SW480 (cell line): ENCODE measurements at regions not wholly inside any gene's neighbourhood (a gene's known extent, or its start where the extent isn't known, plus 50 kb on each side); places are given as distances from the start of the nearest gene placed in this dataset.
A peak's percentile ranks its signal among the peaks of the same experiment; 100 is the strongest.
"Not testable (repeated sequence)": the region's sequence is repeated elsewhere in the genome, so short reads cannot be mapped to it uniquely, and the experiment has no call there.

Experiments
- DNase-seq: peaks from one replicate; pipeline ENCODE4 v3.0.0-alpha.2; 2016; ENCODE audit warnings: low spot score

DNA sequence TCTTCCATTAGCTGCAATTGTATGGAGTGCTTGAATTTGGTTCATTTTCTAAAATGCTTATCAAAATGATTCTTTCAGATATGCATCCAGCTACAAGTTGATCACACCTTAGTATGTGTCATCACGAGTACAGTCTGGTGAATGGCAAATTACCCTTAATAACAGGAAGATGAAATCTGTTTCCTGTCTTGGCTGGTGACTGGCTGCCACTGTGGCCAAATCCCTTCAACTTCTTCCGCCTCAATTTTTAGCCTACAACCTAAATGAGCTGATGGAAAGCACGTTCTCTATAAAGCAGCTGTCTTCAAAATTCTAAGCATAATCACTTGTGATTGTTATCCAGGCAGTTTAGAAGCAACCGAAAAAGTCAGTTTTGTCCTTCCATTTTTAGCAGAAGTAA is 387.1 kb upstream of the NECTIN3 start:
- no peak for DNase-seq

DNA sequence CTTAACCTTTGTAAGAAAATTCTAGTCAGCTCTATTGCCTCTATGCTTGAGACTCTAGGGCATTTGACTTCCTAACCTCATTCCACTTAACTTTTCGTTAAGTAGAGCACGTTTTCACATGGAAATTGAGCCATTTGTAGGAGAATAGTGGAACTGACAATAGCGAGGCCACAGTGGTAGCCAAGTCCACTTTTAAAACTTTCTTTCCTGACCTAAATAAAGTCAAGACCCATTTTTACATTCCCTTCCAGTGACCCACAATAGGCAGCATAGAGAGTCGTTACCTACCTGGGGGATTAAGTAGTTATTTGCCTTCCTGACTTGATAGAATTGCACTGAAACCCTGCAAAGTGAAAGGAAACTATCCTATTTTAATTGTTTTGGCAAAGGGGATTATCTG is 386.0 kb upstream of the NECTIN3 start:
- no peak for DNase-seq

DNA sequence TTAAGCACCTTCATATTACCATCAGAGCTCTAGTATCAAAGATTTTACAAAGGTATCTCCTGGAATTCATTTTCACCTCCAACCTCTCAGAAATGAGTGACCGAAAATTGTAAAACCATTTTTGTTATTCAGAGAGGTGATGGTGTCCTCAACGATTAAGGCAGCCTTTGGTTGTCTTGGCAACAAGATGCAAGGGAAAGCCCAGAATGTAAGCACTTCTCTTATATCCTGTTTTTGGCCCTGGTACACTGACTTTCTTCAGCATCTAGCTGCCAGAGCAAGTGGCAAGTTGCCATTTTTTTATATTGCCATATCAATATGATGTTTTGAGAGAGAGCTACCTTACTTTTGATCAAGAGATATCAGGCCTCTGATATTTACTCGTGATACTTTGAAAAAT is 384.9 kb upstream of the NECTIN3 start:
- no peak for DNase-seq

DNA sequence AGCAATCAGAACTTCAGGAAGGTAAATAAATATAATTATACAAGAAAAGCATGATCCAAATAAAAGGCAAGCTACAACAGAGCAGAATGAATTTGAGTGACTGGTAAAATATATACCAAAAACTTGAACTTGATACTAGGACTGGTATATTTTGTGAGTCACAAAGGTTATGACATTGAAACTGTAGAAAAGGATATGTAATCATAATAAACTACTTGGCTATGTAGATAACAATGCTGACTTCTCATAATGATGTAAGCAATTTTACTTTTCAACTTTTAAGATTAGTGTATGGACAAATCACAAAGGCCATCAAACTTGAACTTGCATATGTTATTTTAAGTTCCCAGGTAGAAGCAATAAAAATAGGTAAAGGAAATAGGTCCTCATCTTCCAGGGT is 384.5 kb upstream of the NECTIN3 start:
- no peak for DNase-seq

DNA sequence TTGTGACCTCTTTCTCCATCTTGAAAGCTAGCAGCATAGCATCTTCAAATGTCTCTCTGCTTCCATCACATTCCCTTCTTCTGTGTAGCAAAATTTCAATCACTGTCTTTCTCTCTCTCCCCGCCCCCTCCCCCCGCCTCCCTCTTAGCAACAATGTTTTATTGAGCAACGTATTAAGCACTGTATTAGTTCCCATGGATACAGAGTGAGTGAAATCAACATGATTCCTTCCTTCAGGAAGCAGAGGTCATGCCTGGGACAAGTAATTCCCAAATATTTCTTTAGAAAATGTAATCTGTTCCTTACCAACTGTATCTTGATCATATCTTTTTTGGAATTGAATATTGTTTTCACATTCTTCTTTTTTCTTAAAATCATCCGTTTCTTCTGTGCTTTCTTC is 373.7 kb upstream of the NECTIN3 start:
- no peak for DNase-seq

DNA sequence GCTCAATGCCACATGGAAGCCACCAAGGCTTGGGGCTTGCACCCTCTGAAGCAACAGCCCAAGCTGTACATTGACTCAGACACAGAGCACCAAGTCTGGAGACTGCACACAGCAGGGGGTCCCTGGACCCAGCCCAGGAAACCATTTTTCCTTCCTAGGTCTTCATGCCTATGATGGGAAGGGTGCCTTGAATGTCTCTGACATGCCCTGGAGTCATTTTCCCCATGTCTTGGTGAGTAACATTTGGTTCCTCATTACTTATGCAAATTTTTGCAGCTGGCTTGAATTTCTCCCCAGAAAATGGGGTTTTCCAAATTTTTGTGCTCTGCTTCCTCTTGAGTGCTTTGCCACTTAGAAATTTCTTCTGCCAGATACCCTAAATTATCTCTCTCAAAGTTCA is 367.3 kb upstream of the NECTIN3 start:
- not testable (repeated sequence) for DNase-seq

DNA sequence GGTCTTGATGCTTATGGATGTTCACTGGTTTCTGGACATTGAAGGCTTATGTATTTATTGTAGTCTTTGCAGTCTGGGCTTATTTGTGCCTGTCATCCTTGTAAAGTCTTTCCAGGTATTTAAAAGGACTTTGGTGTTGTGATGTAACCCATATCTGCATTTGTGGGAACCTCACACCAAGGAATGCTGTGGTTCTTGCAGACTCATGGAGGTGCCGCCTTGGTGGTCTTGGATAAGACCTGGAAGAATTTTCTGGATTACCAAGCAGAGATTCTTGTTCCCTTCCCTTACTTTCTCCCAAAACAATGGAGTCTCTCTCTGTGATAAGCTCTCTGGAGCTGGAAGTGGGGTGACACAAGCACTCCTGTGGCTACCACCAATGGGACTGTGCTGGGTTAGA is 363.5 kb upstream of the NECTIN3 start:
- DNase-seq: no peak

DNA sequence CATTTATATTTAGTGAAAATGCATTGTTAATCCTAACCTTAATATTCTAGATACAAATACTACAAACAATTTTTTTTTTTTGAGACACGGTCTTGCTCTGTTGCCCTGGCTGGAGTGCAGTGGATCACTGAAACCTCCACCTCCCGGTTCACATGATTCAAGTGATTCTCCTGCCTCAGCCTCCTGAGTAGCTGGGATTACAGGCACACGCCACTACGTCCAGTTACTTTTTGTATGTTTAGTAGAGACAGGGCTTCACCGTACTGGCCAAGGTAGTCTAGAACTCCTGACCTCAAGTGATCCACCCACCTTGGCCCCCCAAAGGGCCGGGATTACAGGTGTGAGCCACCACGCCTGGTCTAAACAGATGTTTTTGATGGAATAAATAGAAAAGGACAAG is 361.5 kb upstream of the NECTIN3 start:
- no peak for DNase-seq

DNA sequence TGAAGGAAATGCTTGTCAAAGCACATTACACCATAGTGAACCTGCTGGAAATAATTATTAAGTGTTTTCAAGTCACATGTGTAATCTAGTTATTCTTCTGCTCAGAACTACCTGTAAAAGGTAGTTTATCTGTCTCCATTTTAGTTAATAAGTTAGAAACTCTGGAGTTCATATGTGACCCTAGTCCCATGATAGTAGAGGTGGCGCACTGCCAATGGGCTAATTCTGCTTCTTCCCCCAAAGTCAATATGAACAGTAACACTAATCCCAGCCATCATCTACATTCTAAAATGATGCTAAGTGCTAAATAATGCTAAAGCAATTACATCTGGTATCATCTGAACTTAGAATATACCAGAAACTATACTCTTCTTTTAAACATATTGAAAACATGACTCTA is 361.0 kb upstream of the NECTIN3 start:
- DNase-seq: no peak

DNA sequence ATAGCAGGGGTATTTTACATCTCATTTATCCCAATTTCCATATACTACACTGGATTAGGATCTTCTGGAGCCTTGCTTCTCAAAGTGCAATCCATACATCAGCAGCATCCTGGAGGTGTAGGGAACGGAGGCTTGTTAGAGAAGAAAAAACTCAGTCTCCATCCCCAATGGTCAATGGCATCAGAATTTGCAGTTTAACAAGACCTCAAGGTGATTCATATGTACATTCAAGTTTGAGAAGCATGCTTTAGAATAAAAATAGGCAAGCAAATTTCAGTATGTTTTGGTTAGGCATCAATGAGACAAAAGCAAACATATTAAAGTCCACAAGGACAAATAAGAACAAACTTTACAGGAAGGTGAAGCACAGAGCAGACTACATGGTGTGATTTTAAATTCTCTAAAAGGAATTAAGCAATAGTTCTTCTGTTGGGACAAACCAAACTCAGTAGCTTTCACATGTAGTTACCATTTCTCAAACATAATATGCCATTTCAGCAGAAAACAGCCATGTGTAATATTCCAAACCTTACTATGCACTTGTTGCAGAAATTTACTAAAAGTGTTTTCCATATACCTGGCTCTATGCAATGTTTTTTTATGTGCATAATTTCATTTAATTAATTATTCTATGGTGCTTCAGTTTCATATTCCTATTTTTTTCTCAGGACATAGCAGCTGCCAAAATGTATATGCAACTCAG is 360.3 kb upstream of the NECTIN3 start:
- DNase-seq: no peak

DNA sequence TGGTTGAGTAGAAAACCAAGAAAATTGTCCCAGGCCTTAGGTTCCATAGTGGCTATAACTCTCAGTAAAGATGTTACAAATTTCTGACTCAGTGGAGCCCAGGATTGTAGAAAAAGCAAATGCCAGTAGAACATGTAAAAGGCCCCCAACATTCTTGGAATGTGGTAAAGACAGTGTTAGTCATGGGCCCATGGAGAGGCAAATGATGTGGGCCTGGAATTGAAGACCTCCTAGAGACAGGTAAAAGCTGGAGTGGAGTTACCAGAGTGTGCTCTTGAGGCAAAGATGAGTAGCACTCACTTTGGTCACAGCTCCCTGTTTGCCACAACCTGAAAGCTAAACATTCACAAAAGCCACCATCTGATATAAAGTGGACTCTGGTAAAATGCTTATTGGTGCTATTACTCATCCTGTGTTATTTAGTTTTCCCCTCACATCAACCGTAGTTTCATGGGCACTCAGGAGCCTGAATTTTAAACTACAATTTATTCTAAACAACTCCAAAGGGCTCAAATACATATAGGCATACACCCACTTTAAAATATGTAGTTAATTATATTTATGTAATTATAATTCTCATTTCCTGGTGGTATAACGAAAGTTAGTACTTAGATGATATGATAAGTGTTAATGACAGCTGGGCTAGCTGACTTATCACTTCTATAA is 359.6 kb upstream of the NECTIN3 start:
- DNase-seq: no peak

DNA sequence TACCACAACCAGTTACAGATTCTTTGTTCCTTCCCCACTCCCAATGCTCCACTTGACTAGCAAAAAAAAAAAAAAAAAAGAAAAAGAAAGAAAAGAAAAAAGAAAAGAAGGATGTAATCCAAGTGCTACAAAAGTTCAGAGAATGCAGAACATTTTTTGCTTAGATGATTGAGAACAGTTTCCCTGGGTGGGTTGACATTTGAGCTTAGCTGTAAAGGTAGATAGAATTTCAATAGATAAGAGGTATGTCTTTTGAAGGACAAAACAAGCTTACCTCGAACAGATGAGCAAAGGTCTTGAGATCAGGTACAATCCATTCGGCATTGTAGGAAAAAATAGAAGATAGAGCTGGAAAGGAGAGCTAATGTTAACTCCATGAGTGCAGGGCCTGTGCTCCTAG is 344.6 kb upstream of the NECTIN3 start:
- no peak for DNase-seq

DNA sequence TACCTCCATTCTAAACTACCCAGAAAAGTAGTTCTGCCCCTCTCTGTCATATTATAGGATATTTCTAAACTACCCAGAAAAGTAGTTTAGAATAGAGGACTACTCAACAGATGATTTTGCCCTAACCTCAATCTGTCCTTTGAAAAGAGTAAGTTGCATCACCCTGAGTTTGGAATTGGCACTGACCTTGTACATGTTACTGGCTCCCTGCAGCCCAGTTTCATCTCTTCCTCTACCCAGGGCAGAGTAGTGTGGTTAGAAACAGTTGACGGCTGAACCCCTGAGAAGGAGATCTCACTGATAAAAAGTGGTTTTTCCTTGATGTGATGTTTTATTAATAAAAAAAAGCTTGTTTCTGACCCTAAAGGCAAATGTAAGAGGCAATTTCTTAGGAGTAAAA is 340.5 kb upstream of the NECTIN3 start:
- DNase-seq: no peak

DNA sequence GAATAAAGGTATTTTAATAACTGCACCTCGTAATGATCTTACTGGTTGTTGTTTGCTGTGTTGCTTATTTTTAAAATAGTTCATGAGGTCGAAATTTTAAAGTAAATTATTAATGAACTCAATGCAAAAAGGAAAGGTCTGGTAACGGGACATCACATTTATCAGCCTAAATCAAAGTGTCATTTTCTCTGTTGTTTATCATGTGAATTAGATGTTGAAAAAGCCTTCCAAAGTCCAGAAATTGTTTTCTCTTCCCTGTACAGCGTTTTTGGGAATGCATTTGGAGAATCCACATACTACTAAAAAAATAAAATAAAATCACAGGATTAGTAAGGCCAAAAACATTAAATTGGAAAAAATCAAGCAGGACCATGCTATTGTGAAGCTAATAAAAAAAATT is 339.2 kb upstream of the NECTIN3 start:
- DNase-seq: no peak

DNA sequence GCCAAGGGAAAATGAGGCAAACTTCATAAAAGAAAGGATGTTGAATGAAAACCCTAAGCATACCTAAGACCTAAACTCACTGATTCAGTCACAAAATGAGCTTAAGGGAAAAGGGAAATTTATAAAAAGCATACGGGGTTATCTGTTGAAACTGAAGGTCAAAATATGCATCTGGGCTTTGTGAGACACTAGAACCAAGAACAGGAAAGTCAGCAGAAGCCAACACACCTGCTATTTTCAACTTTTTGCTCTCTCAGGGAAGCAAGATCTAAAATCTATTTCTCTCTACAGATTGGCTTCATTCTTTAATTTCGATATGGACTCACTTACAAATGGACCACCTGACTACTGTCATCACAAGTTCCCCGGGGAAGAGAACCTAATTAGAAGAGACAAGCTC is 338.6 kb upstream of the NECTIN3 start:
- DNase-seq: no peak

DNA sequence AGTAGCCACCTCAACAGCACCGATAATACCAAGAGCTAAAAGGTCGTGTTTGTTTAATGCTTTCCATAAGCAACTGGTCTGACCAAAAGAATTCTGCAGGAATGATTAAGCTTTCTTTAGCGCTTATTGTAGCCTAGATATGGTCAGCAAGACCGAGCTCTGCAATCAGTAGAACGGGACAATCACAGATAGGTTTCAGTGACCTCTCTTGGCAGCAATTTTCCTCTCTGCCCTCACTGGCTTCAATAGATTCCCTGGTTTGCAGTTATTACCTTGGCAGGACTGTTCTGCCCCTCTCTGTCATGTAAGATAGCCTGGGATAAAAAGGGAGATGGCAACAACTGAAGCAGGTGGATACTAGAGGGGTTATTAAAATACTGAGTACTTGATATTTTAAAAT is 337.1 kb upstream of the NECTIN3 start:
- DNase-seq: no peak

DNA sequence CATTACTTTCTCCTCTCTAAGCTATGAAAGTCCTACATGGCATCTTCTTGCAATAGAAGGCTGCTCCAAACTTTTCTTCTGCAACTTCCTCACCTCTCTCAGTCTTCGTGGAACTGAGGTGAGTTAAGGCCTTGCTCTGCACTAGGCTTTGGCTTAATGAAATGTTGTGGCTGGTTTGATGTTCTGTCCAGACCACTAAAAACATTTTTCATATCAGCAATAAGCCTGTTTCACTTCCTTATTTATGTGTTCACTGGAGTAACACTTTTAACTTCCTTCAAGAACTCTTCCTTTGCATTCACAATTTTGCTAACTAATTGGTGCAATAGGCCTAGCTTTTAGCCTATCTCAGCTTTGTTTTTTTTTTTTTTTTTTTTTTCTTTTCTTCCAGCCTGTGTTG is 335.3 kb upstream of the NECTIN3 start:
- no peak for DNase-seq

DNA sequence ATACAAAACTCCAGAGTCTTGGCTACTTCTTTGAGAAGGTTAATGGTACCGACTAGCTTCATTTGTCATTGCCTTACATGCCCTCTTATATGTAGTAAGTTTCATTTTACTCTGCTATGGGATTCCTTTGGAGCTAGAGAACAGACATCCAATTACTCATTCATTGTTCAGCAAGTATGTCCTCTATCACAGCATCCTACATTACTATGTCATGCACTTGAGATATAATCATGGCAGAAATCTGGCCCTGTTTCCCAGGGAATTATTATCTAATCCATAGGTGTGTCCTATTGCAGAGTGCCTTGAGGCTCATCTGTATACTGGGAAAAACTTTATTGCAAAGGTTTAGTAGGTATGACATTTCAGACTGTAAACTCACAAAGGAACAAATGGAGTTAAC is 333.1 kb upstream of the NECTIN3 start:
- DNase-seq: no peak

DNA sequence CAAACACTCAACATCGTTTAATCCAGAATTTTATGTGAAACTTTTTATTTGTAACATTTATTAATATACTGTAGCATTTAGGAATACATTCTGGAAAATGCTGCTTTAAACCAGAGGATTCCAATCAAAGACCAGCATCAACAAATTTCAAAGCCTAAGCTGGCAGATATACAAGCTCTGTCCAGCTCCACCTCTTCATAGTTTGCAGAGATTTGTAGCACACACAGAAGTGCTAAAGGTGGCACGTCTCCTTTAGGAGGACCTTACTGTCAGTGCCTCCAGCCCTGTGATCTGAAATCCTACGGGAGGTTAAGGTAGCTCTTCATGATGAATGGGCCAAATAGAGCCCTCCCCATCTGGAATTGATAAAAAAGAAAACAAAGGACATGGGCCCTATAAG is 329.7 kb upstream of the NECTIN3 start:
- no peak for DNase-seq

DNA sequence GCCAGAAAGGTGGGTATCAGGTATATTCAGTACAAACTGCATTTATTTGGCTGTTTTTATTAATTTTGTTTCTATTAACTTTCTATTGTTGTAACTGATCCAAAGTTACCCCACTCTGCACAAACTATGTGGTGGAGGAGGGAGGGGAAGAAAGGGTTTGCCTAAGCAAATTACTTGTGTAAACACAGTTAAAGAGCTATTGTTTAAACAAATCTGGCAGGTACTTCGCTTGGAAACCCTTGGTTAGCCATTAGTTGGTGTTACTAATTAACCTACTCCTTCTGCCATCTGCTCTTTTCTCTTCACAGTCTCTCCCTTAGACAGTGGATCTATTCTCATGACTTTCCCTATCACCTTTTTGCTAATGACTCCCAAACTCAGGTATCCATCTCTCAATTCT is 328.4 kb upstream of the NECTIN3 start:
- peak; percentile 9 for DNase-seq

DNA sequence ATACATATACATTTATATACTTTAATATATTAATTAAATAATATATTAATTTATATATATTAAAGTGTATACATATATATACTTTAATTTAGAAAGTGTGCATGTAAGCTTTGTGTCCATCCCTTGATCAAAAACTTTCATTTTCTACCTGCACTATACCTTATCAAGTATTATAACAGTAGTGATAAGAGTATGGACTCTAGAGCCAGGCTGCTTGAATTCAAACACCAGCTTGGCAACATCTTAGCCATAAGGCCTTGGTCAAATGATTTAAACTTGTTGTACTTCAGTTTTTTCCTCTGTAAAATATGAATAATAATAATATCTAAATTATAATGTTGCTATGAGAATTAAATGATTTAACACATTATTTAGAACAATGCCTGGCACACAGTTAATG is 327.6 kb upstream of the NECTIN3 start:
- no peak for DNase-seq

DNA sequence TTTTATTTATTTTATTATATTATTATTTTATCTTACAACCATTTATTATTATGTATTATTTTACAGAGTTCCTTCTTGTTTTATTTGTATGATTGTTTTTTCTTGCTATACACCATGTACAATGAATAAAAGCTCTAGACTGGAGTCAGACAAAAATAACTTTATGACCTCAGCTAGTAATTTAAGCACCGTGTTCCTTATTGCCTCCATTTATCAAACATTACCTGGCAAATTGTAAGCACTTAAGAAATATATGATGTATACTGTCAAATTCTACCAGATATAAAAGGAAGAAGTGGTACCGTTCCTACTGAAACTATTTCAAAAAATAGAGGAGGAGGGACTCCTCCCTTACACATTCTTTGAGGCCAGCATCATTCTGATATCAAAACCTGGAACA is 326.9 kb upstream of the NECTIN3 start:
- no peak for DNase-seq

DNA sequence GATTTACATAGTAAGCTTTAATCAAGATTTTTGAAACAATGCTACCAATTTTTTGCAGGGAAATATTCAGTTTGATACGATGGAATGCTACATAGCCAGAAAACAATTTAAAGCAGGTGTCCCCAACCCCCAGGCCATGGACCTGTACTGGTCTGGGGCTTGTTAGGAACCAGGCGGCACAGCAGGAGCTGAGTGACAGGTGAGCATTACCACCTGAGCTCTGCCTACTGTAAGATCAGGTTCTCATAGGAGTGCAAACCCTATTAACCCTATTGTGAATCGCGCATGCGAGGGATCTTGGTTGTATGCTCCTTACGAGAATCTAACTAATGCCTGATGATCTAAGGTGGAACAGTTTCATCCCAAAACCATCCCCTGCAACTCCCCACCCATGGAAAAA is 322.6 kb upstream of the NECTIN3 start:
- DNase-seq: no peak

DNA sequence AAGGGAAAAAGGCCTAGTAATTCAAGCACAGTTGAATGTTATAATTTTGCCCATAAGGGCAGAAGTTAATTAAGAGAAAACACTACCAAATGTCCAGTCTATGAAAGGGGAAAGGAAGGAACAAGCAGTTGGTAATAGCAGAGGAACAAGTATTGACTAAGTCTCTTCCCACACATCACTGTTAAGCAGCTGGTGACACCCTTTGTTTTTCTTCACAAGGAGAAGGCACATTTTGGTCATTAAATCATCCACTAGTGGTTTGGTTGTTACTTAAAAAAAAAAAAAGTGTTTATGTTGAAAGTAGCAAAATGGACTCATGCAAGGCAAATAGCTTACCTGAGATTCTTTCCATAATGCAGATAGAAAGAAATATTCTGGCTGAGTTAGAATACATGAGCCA is 321.4 kb upstream of the NECTIN3 start:
- no peak for DNase-seq
